ENCODE measurements at regions not wholly inside any gene's neighbourhood (a gene's known extent, or its start where the extent isn't known, plus 50 kb on each side); places are given as distances from the start of the nearest gene placed in this dataset.

GRCh38 chr9:135413461-135413860, 66.1 kb upstream of the PPP1R26 start:
- no peak for TF ChIP-seq CTCF (IDR thresholded peaks at IDR 0.05)
- no peak for TF ChIP-seq EZH2 (IDR thresholded peaks at IDR 0.05; ENCODE audit: borderline replicate concordance, insufficient read depth, low read depth, low read length, poor library complexity, severe bottlenecking)
